K562 (cell line): ENCODE measurements at regions not wholly inside any gene's neighbourhood (a gene's known extent, or its start where the extent isn't known, plus 50 kb on each side); places are given as distances from the start of the nearest gene placed in this dataset.

Experiments
- ATAC-seq: fragments of 200-7000 bp; cut with Tn5 transposase; 3 replicates; pipeline ENCODE4 v1.9.1; 2020; ENCODE audit warnings: moderate library complexity
- BruUV-seq: library from RNA; stranded (reverse); fragments of 400-500 nt; replicated peaks from 2 replicates; lab custom pipeline; 2021; lab: Mats Ljungman, UMichigan
- CTCF ChIA-PET: fragments of 300-600 bp; formaldehyde crosslinking; extraction: SDS; loops from one replicate; lab custom pipeline; 2021; ENCODE audit warnings: low intra/inter-chr PET ratio; lab: Yijun Ruan, JAX
- POLR2A ChIA-PET: fragments of 300-600, 350-650 bp; sonication (Branson Sonifier 250); formaldehyde crosslinking; extraction: SDS; loops from one replicate; lab custom pipeline; 2021; ENCODE audit warnings: antibody characterized with exemption, inconsistent platforms; lab: Yijun Ruan, JAX
- DNase-seq, 4 experiments: peaks; one replicate each; pipeline versions ENCODE4 v3.0.0 to v3.0.0-alpha.2; 2011 to 2018; ENCODE audit warnings: low spot score in 3 of 4, mixed read lengths in 3 of 4; ENCODE audit errors: extremely low read depth in 1 of 4
- FAIRE-seq: peaks from 2 replicates; lab custom pipeline; 2011; peaks lifted over from hg19 to GRCh38; lab: Jason Lieb, UNC
- H2AFZ ChIP-seq: 2 replicates; pipeline ENCODE4 v1.6.0; 2011; ENCODE audit warnings: low read depth, low read length, control low read depth, inconsistent platforms
- H3K27ac ChIP-seq: fragments of 200-600 bp; 3 replicates; pipeline ENCODE4 v1.8.0; 2011; ENCODE audit warnings: low read depth, mild to moderate bottlenecking, control low read depth, inconsistent platforms, low read length, moderate library complexity, mixed read lengths; ENCODE audit errors: extremely low read depth
- H3K27me3 ChIP-seq, 2 experiments: fragments of 300-600 bp in 1 of 2; 2 replicates in 1 of 2; 3 replicates in 1 of 2; pipeline versions ENCODE4 v1.6.0 to v1.8.0; 2011; ENCODE audit warnings: inconsistent platforms in 2 of 2, low read length in 2 of 2, mild to moderate bottlenecking in 1 of 2, mixed read lengths in 1 of 2, moderate library complexity in 1 of 2; ENCODE audit not compliant: control insufficient read depth in 2 of 2, insufficient read depth in 2 of 2
- H3K36me3 ChIP-seq: fragments of 300-600 bp; 3 replicates; pipeline ENCODE4 v1.8.0; 2011; ENCODE audit warnings: mild to moderate bottlenecking, low read length, inconsistent platforms; ENCODE audit not compliant: control insufficient read depth, insufficient read depth
- H3K4me1 ChIP-seq, 2 experiments: fragments of 200-600 bp in 1 of 2; replicated peaks in 1 of 2; 2 replicates in 1 of 2; 3 replicates in 1 of 2; pipeline versions ENCODE4 v1.5.1 to v1.8.0; 2011; ENCODE audit warnings: inconsistent platforms in 2 of 2, low read length in 2 of 2, mild to moderate bottlenecking in 1 of 2, mixed read lengths in 1 of 2, moderate library complexity in 1 of 2; ENCODE audit not compliant: control insufficient read depth in 2 of 2, insufficient read depth in 2 of 2
- H3K4me2 ChIP-seq: 2 replicates; pipeline ENCODE4 v1.6.1; 2011; ENCODE audit warnings: low read length, control low read depth, inconsistent platforms, mixed read lengths; ENCODE audit not compliant: insufficient read depth
- H3K4me3 ChIP-seq: fragments of 200-600 bp; sonication (generic), shearing (Covaris generic); 2 replicates; pipeline ENCODE4 v1.5.1; 2016; ENCODE audit warnings: control low read depth, inconsistent platforms
- H3K79me2 ChIP-seq: fragments of 200-600 bp; 3 replicates; pipeline ENCODE4 v1.8.0; 2011; ENCODE audit warnings: low read length, inconsistent platforms; ENCODE audit not compliant: control insufficient read depth, insufficient read depth
- H3K9ac ChIP-seq, 2 experiments: 2 replicates each; pipeline versions ENCODE4 v1.6.0 to v1.6.1; 2011; ENCODE audit warnings: low read depth in 2 of 2, low read length in 2 of 2, control low read depth in 1 of 2, inconsistent platforms in 1 of 2, mild to moderate bottlenecking in 1 of 2, mixed read lengths in 1 of 2; ENCODE audit not compliant: insufficient read depth in 1 of 2
- H3K9me1 ChIP-seq: one replicate; pipeline ENCODE4 v1.6.0; 2011; ENCODE audit warnings: inconsistent platforms, mild to moderate bottlenecking, low read length, moderate library complexity; ENCODE audit not compliant: control insufficient read depth, insufficient read depth
- H3K9me3 ChIP-seq: replicated peaks from 2 replicates; pipeline ENCODE4 v1.5.1; 2011; ENCODE audit warnings: low read depth, low read length, inconsistent platforms; ENCODE audit not compliant: control insufficient read depth, insufficient read depth
- H4K20me1 ChIP-seq: replicated peaks from 2 replicates; pipeline ENCODE4 v1.6.1; 2011; ENCODE audit warnings: low read length, inconsistent platforms, mixed read lengths; ENCODE audit not compliant: control insufficient read depth, insufficient read depth
- ASH1L ChIP-seq: fragments of 450-650 bp; IDR thresholded peaks from 2 replicates; pipeline ENCODE4 v1.6.1; 2018; ENCODE audit warnings: borderline replicate concordance, mild to moderate bottlenecking, low read depth; ENCODE audit not compliant: partially characterized antibody
- BRF1 ChIP-seq: IDR thresholded peaks from 3 replicates; pipeline ENCODE4 v1.6.1; 2011; ENCODE audit warnings: borderline replicate concordance, mild to moderate bottlenecking; ENCODE audit not compliant: insufficient read length; ENCODE audit errors: extremely low read depth
- ELF1 ChIP-seq: fragments of 200-800 bp; sonication (Bioruptor generic); IDR thresholded peaks from 2 replicates; pipeline ENCODE4 v1.6.1; 2016; ENCODE audit warnings: missing genetic modification characterization, missing compliant biosample characterization
- KAT8 ChIP-seq: fragments of 450-650 bp; IDR thresholded peaks from 2 replicates; pipeline ENCODE4 v1.6.1; 2016; ENCODE audit warnings: low read depth, mild to moderate bottlenecking
- NELFE ChIP-seq: IDR thresholded peaks from 2 replicates; pipeline ENCODE4 v1.6.1; 2011; ENCODE audit warnings: mild to moderate bottlenecking; ENCODE audit not compliant: insufficient read depth, insufficient read length
- NFRKB ChIP-seq: fragments of 450-650 bp; IDR thresholded peaks from 2 replicates; pipeline ENCODE4 v1.6.1; 2016; ENCODE audit warnings: low read depth
- PHF20 ChIP-seq: fragments of 450-650 bp; IDR thresholded peaks from 2 replicates; pipeline ENCODE4 v1.6.1; 2018; ENCODE audit not compliant: partially characterized antibody
- RBBP5 ChIP-seq: fragments of 200-600 bp; sonication (generic); IDR thresholded peaks from 2 replicates; pipeline ENCODE4 v1.6.1; 2012; ENCODE audit warnings: borderline replicate concordance, mild to moderate bottlenecking, low read length, control low read depth, inconsistent platforms; ENCODE audit not compliant: insufficient read depth, poor library complexity, severe bottlenecking
- RFX7 ChIP-seq: fragments of 250-450 bp; sonication (Bioruptor Pico); IDR thresholded peaks from 2 replicates; pipeline ENCODE4 v1.5.1; 2021; ENCODE audit warnings: mild to moderate bottlenecking
- ZFP36 ChIP-seq: fragments of 150-350 bp; IDR thresholded peaks from 2 replicates; pipeline ENCODE4 v1.6.1; 2018; ENCODE audit warnings: low read length, low read depth; ENCODE audit not compliant: partially characterized antibody
- ZNF584 ChIP-seq: fragments of 200-800 bp; sonication (Bioruptor generic); IDR thresholded peaks from 2 replicates; pipeline ENCODE4 v1.6.1; 2016; ENCODE audit warnings: low read depth, mild to moderate bottlenecking, missing genetic modification characterization, missing compliant biosample characterization
- ZNF644 ChIP-seq: fragments of 200-800 bp; sonication (Bioruptor generic); IDR thresholded peaks from 2 replicates; pipeline ENCODE4 v1.6.1; 2016; ENCODE audit warnings: low read depth, missing genetic modification characterization, missing compliant biosample characterization
- ZSCAN32 ChIP-seq: fragments of 450-650 bp; formaldehyde crosslinking; IDR thresholded peaks from 2 replicates; pipeline ENCODE4 v1.4.0; 2020; ENCODE audit warnings: mild to moderate bottlenecking, moderate library complexity
- WGBS: fragments of 100-300 bp; shearing (Covaris generic); methylation state at CpG from one replicate; pipeline ENCODE4 v1.1.6; 2016; ENCODE audit warnings: low coverage, mixed read lengths; ENCODE audit not compliant: insufficient coverage; ENCODE audit errors: missing lambda C conversion rate; 5-methylcytosine and 5-hydroxymethylcytosine counted together
- in situ Hi-C: fragments of 300-500 bp; cut with MboI; formaldehyde crosslinking; loops from 4 replicates; pipeline ENCODE4 v1.15.0; 2018; ENCODE audit warnings: inconsistent platforms, mixed read lengths
- intact Hi-C: fragments of 100-400 bp; cut with micrococcal nuclease; formaldehyde crosslinking; loops from 2 replicates; pipeline ENCODE4 v1.14.2; 2022
- TF ChIP-seq, protein P1 (sequence below): fragments of 450-650 bp; IDR thresholded peaks from 2 replicates; pipeline ENCODE4 v1.7.1; 2018; ENCODE audit warnings: mild to moderate bottlenecking, low read depth; ENCODE audit not compliant: partially characterized antibody
- TF ChIP-seq, protein P2 (sequence below): sonication (generic); formaldehyde crosslinking; IDR thresholded peaks from 2 replicates; pipeline ENCODE4 v1.8.0; 2022; ENCODE audit warnings: mild to moderate bottlenecking, low read depth, missing genetic modification reagents

DNA sequence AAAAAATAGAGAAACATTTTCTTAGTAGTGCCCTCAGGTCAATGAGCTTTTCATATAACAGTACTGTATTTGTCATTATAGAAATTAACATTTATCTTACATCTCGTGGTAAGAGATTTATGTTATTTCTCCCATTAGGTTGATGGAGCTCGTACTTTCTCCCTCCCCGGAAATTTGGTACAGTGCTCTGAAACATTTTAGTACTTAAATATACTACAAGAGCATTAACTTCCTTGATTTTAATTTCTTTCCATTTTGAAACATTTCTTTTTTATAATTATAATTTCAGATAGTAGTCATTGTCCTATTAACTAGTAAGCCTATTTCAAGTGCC, 205.4 kb downstream of the MBL2 start:
- Histone ChIP-seq H3K4me1 (no peaks in the 10 kb centered on the region), H3K4me3 (no peak overlapping the region), H3K27ac (no peak overlapping the region), H3K9me1 (no peaks in the 10 kb centered on the region), H2AFZ (no peak overlapping the region), H3K79me2 (no peaks in the 10 kb centered on the region), H4K20me1 (no peaks in the 10 kb centered on the region)
- no peak for ATAC-seq
- in situ Hi-C loops = no loop called here
- WGBS = 2% methylated on average over 3 of the region's 3 CpGs
- TF ChIP-seq ZSCAN32 (CRISPR knock-in tag) = no peak
- TF ChIP-seq ZNF584 (CRISPR knock-in tag) = no peak
- TF ChIP-seq NFRKB = no peak
- no peak for TF ChIP-seq NELFE
- TF ChIP-seq RBBP5 = no peak
- TF ChIP-seq ASH1L = no peak
- TF ChIP-seq ELF1 (tag) = no peak
- TF ChIP-seq, protein P1, sequence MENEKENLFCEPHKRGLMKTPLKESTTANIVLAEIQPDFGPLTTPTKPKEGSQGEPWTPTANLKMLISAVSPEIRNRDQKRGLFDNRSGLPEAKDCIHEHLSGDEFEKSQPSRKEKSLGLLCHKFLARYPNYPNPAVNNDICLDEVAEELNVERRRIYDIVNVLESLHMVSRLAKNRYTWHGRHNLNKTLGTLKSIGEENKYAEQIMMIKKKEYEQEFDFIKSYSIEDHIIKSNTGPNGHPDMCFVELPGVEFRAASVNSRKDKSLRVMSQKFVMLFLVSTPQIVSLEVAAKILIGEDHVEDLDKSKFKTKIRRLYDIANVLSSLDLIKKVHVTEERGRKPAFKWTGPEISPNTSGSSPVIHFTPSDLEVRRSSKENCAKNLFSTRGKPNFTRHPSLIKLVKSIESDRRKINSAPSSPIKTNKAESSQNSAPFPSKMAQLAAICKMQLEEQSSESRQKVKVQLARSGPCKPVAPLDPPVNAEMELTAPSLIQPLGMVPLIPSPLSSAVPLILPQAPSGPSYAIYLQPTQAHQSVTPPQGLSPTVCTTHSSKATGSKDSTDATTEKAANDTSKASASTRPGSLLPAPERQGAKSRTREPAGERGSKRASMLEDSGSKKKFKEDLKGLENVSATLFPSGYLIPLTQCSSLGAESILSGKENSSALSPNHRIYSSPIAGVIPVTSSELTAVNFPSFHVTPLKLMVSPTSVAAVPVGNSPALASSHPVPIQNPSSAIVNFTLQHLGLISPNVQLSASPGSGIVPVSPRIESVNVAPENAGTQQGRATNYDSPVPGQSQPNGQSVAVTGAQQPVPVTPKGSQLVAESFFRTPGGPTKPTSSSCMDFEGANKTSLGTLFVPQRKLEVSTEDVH = no peak
- TF ChIP-seq, protein P2, sequence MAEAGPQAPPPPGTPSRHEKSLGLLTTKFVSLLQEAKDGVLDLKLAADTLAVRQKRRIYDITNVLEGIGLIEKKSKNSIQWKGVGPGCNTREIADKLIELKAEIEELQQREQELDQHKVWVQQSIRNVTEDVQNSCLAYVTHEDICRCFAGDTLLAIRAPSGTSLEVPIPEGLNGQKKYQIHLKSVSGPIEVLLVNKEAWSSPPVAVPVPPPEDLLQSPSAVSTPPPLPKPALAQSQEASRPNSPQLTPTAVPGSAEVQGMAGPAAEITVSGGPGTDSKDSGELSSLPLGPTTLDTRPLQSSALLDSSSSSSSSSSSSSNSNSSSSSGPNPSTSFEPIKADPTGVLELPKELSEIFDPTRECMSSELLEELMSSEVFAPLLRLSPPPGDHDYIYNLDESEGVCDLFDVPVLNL (CRISPR knock-in tag) = no peak
- no peak for TF ChIP-seq ZFP36
- TF ChIP-seq PHF20 = no peak
- TF ChIP-seq RFX7 = no peak
- no peak for TF ChIP-seq KAT8
- no peak for TF ChIP-seq BRF1
- TF ChIP-seq ZNF644 (tag) = no peak
- TF ChIP-seq, all 486 proteins: peak for 0
- H3K4me2 ChIP-seq = no peak overlapping the region
- FAIRE-seq (no peak), DNase-seq (no peak)
- BruUV-seq = no TSS peak
- CTCF ChIA-PET = no interaction called here
- no peaks in the 10 kb centered on the region for H3K36me3 ChIP-seq
- intact Hi-C loops = no loop called here
- H3K27me3 ChIP-seq = no peaks in the 10 kb centered on the region
- POLR2A ChIA-PET = no interaction called here
- H3K9me3 ChIP-seq = no peaks in the 10 kb centered on the region
- no peak overlapping the region for H3K9ac ChIP-seq
